Neural cell (in vitro differentiated cells): ENCODE measurements at regions not wholly inside any gene's neighbourhood (a gene's known extent, or its start where the extent isn't known, plus 50 kb on each side); places are given as distances from the start of the nearest gene placed in this dataset.

Experiments used
- CTCF ChIP-seq: fragments of 450-650 bp; IDR thresholded peaks from 2 replicates; pipeline ENCODE4 v1.5.1; 2014; ENCODE audit warnings: antibody characterized with exemption, mild to moderate bottlenecking, moderate library complexity; ENCODE audit not compliant: poor library complexity, severe bottlenecking
- EP300 ChIP-seq: fragments of 450-650 bp; conservative IDR thresholded peaks from 2 replicates; pipeline ENCODE4 v1.6.1; 2014; ENCODE audit warnings: antibody characterized with exemption, mild to moderate bottlenecking, moderate library complexity; ENCODE audit not compliant: poor library complexity, severe bottlenecking
- EZH2 ChIP-seq: fragments of 200-600, 300-800 bp; shearing (Covaris generic), sonication (generic); IDR thresholded peaks from 2 replicates; pipeline ENCODE4 v1.6.1; 2014; ENCODE audit warnings: antibody characterized with exemption, low read length, borderline replicate concordance, mild to moderate bottlenecking; ENCODE audit not compliant: insufficient read depth, poor library complexity, severe bottlenecking
- MXI1 ChIP-seq: fragments of 450-650 bp; conservative IDR thresholded peaks from 2 replicates; pipeline ENCODE4 v1.6.1; 2014; ENCODE audit warnings: antibody characterized with exemption, mild to moderate bottlenecking; ENCODE audit not compliant: poor library complexity, severe bottlenecking
- POLR2AphosphoS5 ChIP-seq: IDR thresholded peaks from 2 replicates; pipeline ENCODE4 v1.6.1; 2012
- RAD21 ChIP-seq: fragments of 450-650 bp; conservative IDR thresholded peaks from 2 replicates; pipeline ENCODE4 v1.6.1; 2014; ENCODE audit warnings: antibody characterized with exemption, mild to moderate bottlenecking, moderate library complexity
- REST ChIP-seq: IDR thresholded peaks from 2 replicates; pipeline ENCODE4 v1.6.1; 2012; ENCODE audit warnings: borderline replicate concordance
- TAF1 ChIP-seq: IDR thresholded peaks from 2 replicates; pipeline ENCODE4 v1.6.1; 2012; ENCODE audit warnings: low read depth

GRCh38 chr14:53793790-53794505 lies 162.7 kb downstream of the BMP4 start:
- TF ChIP-seq POLR2AphosphoS5, result no peak
- no peak for TF ChIP-seq EZH2
- no peak for TF ChIP-seq CTCF
- TF ChIP-seq EP300, result no peak
- no peak for TF ChIP-seq REST
- TF ChIP-seq RAD21, result no peak
- no peak for TF ChIP-seq MXI1
- no peak for TF ChIP-seq TAF1
